SU-DHL-6 (cell line): ENCODE measurements at regions not wholly inside any gene's neighbourhood (a gene's known extent, or its start where the extent isn't known, plus 50 kb on each side); places are given as distances from the start of the nearest gene placed in this dataset.

ENCODE experiments used
- EZH2phosphoT487 ChIP-seq: fragments of 200-600 bp; sonication (generic), shearing (Covaris generic); conservative IDR thresholded peaks from 2 replicates; pipeline ENCODE4 v1.6.1; 2018; ENCODE audit warnings: mild to moderate bottlenecking, antibody characterized with exemption, low read length, moderate library complexity, mixed read lengths
- TF ChIP-seq, protein P1 (sequence below): fragments of 200-600 bp; sonication (generic); IDR thresholded peaks from one replicate; pipeline ENCODE4 v1.5.1; 2017; ENCODE audit warnings: antibody characterized with exemption, mild to moderate bottlenecking, low read length, moderate library complexity; ENCODE audit not compliant: insufficient read depth, poor library complexity, severe bottlenecking

DNA sequence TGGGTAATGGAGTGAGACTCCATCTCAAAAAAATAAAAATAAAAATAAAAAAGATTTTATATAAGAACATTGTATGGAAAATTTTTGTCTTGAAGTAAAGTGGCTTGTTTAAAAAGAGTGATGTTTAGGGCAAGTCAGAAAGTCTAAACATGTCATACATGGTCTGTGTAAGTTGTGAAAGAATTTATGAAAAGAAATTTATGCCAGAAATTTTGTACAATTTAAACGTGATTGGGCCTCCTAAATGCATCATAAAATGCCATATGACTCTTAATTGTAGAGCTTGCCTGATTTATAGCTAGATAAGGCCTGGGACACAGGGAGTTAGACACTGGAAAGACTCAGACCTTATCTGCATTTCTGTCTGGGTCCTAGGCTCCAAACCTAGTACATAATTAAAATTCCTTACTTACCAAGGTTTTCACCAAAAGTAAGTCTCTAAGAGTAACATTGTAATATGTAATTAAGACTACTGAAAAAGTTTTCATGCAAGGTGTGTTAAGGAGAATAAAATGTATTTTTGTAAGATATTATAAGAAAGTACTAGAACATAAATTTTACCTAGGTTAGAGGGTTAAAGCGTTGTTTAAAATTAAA, 110.5 kb downstream of the AASDHPPT start:
- TF ChIP-seq, protein P1, sequence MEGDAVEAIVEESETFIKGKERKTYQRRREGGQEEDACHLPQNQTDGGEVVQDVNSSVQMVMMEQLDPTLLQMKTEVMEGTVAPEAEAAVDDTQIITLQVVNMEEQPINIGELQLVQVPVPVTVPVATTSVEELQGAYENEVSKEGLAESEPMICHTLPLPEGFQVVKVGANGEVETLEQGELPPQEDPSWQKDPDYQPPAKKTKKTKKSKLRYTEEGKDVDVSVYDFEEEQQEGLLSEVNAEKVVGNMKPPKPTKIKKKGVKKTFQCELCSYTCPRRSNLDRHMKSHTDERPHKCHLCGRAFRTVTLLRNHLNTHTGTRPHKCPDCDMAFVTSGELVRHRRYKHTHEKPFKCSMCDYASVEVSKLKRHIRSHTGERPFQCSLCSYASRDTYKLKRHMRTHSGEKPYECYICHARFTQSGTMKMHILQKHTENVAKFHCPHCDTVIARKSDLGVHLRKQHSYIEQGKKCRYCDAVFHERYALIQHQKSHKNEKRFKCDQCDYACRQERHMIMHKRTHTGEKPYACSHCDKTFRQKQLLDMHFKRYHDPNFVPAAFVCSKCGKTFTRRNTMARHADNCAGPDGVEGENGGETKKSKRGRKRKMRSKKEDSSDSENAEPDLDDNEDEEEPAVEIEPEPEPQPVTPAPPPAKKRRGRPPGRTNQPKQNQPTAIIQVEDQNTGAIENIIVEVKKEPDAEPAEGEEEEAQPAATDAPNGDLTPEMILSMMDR: no peak
- no peak for TF ChIP-seq EZH2phosphoT487
